Neural progenitor cell (in vitro differentiated cells): ENCODE measurements at regions not wholly inside any gene's neighbourhood (a gene's known extent, or its start where the extent isn't known, plus 50 kb on each side); places are given as distances from the start of the nearest gene placed in this dataset.

Experiments used
- DNase-seq: peaks from one replicate; pipeline ENCODE4 v3.0.0-alpha.2; 2016; ENCODE audit warnings: low spot score
- H2AFZ ChIP-seq: fragments of 200-600 bp; sonication (generic); replicated peaks from 2 replicates; pipeline ENCODE4 v1.6.1; 2016; ENCODE audit warnings: antibody characterized with exemption
- H3F3A ChIP-seq: fragments of 200-600 bp; sonication (generic); 2 replicates; pipeline ENCODE4 v1.6.1; 2016; ENCODE audit warnings: antibody characterized with exemption, low read depth
- H3K27ac ChIP-seq: fragments of 200-600 bp; sonication (generic); 2 replicates; pipeline ENCODE4 v1.5.1; 2016; ENCODE audit warnings: mild to moderate bottlenecking
- H3K27me3 ChIP-seq: fragments of 200-600 bp; sonication (generic); 2 replicates; pipeline ENCODE4 v1.6.1; 2016; ENCODE audit warnings: mild to moderate bottlenecking, moderate library complexity
- H3K36me3 ChIP-seq: fragments of 200-600 bp; sonication (generic); 2 replicates; pipeline ENCODE4 v1.5.1; 2016
- H3K4me1 ChIP-seq: fragments of 200-600 bp; sonication (generic); 2 replicates; pipeline ENCODE4 v1.6.1; 2016; ENCODE audit warnings: mixed run types
- H3K4me2 ChIP-seq: fragments of 200-600 bp; sonication (generic); 2 replicates; pipeline ENCODE4 v1.6.1; 2016
- H3K4me3 ChIP-seq: fragments of 200-600 bp; sonication (generic); 2 replicates; pipeline ENCODE4 v1.5.1; 2016
- H3K79me2 ChIP-seq: fragments of 200-600 bp; sonication (generic); 2 replicates; pipeline ENCODE4 v1.6.1; 2016; ENCODE audit warnings: low read depth
- H3K9ac ChIP-seq: fragments of 200-600 bp; sonication (generic); 2 replicates; pipeline ENCODE4 v1.6.1; 2016
- H3K9me3 ChIP-seq: fragments of 200-600 bp; sonication (generic); 2 replicates; pipeline ENCODE4 v1.5.1; 2016; ENCODE audit warnings: low read depth
- H4K20me1 ChIP-seq: fragments of 200-600 bp; sonication (generic); 2 replicates; pipeline ENCODE4 v1.6.1; 2016; ENCODE audit warnings: low read depth
- H3K27ac Mint-ChIP-seq: 3 replicates; pipeline ENCODE4 v1.8.0; 2021; ENCODE audit warnings: mixed read lengths
- H3K27me3 Mint-ChIP-seq: 2 replicates; pipeline ENCODE4 v1.8.0; 2022; ENCODE audit warnings: low read depth, mild to moderate bottlenecking, inconsistent platforms, moderate library complexity, mixed read lengths; ENCODE audit not compliant: insufficient read depth
- H3K36me3 Mint-ChIP-seq: 3 replicates; pipeline ENCODE4 v1.8.0; 2021; ENCODE audit warnings: mixed read lengths
- H3K4me1 Mint-ChIP-seq: 3 replicates; pipeline ENCODE4 v1.8.0; 2021; ENCODE audit warnings: mixed read lengths
- H3K4me3 Mint-ChIP-seq: 3 replicates; pipeline ENCODE4 v1.8.0; 2021; ENCODE audit warnings: mild to moderate bottlenecking, moderate library complexity, mixed read lengths
- H3K9me3 Mint-ChIP-seq: 3 replicates; pipeline ENCODE4 v1.8.0; 2020; ENCODE audit warnings: mixed read lengths
- EZH2 ChIP-seq: fragments of 200-600 bp; sonication (generic); IDR thresholded peaks from 2 replicates; pipeline ENCODE4 v1.6.1; 2017; ENCODE audit warnings: antibody characterized with exemption, mild to moderate bottlenecking, moderate library complexity
- EZH2phosphoT487 ChIP-seq: fragments of 200-600 bp; sonication (generic); IDR thresholded peaks from 2 replicates; pipeline ENCODE4 v1.6.1; 2017; ENCODE audit warnings: antibody characterized with exemption
- TF ChIP-seq, protein P1 (sequence below): fragments of 200-600 bp; sonication (generic); IDR thresholded peaks from 2 replicates; pipeline ENCODE4 v1.5.1; 2017; ENCODE audit warnings: antibody characterized with exemption, mild to moderate bottlenecking

DNA sequence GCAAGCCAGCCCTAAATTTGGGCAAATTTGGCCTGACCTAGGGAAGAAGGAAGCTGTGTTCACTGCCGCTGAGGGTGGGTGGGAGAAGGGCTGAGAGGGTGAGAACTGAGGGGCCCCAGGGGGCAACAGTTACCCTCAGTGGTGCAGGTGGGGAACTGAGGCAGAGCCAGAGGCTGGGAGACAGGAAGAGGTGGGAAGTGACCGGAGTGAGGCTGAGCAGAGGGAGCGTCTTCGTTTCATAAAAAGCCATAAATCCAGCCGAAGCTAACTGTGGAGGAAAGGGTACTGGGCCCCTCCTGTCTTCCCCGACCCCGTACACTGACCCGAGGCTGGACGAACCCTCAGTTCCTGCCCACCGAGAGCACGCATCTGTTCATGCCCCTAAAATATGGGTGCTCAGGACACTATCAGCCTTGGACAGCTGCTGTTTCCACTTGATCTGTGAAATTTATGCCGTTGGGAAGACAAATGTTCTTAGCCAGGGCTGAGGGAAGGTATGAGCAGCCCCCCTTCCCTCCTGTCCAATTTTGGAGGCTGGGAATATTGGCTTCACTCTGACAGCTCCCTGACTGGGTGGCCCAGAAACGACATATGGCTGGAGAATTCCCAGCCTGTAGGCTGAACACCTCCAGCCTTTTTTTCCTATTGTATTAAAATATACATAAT, 116.5 kb downstream of the KIF26A start:
- no peaks in the 10 kb centered on the region for H3K9me3 ChIP-seq
- H3K27me3 ChIP-seq: no peaks in the 10 kb centered on the region
- no peak overlapping the region for H3K27ac ChIP-seq
- Mint-ChIP-seq H3K27me3 (peaks cover 3% of the 10 kb centered on the region), H3K27ac (no peak overlapping the region), H3K9me3 (peaks cover 3% of the 10 kb centered on the region), H3K36me3 (no peaks in the 10 kb centered on the region), H3K4me3 (no peak overlapping the region), H3K4me1 (no peaks in the 10 kb centered on the region)
- no peak overlapping the region for H2AFZ ChIP-seq
- H3K4me3 ChIP-seq: no peak overlapping the region
- no peaks in the 10 kb centered on the region for H3K36me3 ChIP-seq
- H3K4me1 ChIP-seq: no peaks in the 10 kb centered on the region
- no peaks in the 10 kb centered on the region for H4K20me1 ChIP-seq
- no peak for DNase-seq
- no peak overlapping the region for H3K9ac ChIP-seq
- no peaks in the 10 kb centered on the region for H3K79me2 ChIP-seq
- no peaks in the 10 kb centered on the region for H3F3A ChIP-seq
- no peak overlapping the region for H3K4me2 ChIP-seq
- no peak for TF ChIP-seq EZH2
- TF ChIP-seq EZH2phosphoT487: no peak
- TF ChIP-seq, protein P1, sequence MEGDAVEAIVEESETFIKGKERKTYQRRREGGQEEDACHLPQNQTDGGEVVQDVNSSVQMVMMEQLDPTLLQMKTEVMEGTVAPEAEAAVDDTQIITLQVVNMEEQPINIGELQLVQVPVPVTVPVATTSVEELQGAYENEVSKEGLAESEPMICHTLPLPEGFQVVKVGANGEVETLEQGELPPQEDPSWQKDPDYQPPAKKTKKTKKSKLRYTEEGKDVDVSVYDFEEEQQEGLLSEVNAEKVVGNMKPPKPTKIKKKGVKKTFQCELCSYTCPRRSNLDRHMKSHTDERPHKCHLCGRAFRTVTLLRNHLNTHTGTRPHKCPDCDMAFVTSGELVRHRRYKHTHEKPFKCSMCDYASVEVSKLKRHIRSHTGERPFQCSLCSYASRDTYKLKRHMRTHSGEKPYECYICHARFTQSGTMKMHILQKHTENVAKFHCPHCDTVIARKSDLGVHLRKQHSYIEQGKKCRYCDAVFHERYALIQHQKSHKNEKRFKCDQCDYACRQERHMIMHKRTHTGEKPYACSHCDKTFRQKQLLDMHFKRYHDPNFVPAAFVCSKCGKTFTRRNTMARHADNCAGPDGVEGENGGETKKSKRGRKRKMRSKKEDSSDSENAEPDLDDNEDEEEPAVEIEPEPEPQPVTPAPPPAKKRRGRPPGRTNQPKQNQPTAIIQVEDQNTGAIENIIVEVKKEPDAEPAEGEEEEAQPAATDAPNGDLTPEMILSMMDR: no peak

DNA sequence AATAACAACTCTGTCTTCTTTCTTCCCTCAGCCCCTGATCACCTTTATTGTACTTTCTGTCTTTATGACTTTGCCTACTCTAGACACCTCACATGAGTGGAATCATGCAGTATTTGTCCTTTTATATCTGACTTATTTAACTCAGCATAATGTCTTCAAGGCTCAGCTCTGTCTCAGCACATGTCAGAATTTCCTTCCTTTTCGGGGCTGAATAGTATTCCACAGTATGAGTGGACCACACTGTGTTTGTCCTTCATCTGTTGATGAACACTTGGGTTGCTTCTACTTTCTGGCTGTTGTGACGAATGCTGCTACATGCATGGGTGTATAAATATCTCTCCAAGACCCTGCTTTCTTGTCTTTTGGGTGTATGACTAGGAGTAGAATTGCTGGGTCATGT, 117.6 kb downstream of the KIF26A start:
- no peak for TF ChIP-seq EZH2
- TF ChIP-seq, protein P1: no peak
- TF ChIP-seq EZH2phosphoT487: no peak
- no peak overlapping the region for H3K27ac ChIP-seq
- no peaks in the 10 kb centered on the region for H3K27me3 ChIP-seq
- no peaks in the 10 kb centered on the region for H3K79me2 ChIP-seq
- Mint-ChIP-seq H3K27ac (no peak overlapping the region), H3K9me3 (peaks cover 4% of the 10 kb centered on the region), H3K27me3 (peaks cover 3% of the 10 kb centered on the region), H3K4me3 (no peak overlapping the region), H3K36me3 (no peaks in the 10 kb centered on the region), H3K4me1 (no peaks in the 10 kb centered on the region)
- H3K4me2 ChIP-seq: no peak overlapping the region
- no peaks in the 10 kb centered on the region for H3K36me3 ChIP-seq
- no peaks in the 10 kb centered on the region for H3K9me3 ChIP-seq
- no peak overlapping the region for H2AFZ ChIP-seq
- no peaks in the 10 kb centered on the region for H3K4me1 ChIP-seq
- H3F3A ChIP-seq: no peaks in the 10 kb centered on the region
- no peak for DNase-seq
- no peak overlapping the region for H3K9ac ChIP-seq
- no peak overlapping the region for H3K4me3 ChIP-seq
- no peaks in the 10 kb centered on the region for H4K20me1 ChIP-seq

DNA sequence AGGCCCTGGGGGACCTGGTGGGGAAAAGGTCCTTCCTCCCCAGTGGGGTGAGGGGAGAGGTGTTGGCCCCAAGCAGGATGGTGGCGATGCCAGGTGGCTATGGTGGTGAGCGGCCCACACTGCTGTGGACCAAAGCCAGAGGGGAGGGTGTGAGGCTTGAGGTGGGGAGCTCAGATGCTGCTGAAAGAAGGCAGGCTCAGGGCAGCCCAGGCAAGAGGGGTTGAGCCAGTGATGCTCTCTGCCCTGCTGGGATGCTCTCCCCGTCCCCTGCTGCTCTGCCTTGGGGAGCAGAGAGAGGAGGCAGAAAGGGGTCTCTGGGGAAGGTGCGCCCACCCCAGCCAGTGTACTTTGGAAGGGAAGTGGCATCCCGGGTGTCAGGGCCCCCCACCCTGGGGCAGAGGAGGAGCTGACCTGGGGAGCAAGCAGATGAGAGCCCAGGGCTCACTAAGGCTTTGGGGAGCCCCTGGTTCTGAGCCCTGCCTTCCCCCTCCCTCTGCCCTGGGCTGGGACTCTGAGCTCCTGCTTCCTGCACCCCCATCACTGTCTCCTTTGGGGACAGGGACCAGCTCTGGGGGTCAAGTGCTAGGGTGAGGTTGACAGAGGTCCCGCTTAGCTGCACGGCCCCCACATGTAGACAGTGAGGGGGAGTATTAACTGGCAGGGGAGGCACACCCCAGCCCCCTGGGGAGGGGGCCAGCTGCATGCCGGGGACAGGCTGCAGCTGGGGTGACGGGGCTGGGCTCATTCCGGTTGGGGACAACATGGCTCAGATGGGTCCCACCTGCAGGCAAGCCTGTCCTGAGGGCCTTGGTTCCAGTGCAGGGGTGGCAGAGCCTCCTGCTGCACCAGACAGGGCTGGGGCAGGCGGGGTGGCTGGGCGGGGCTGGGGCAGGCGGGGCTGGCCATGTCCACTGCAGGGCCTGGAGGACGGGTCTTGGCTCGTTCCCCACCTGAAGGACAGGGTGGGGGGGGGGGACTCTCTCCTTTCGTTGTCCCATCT, 124.4 kb downstream of the KIF26A start:
- TF ChIP-seq EZH2phosphoT487 (no peak), EZH2 (no peak)
- TF ChIP-seq, protein P1: no peak
- Mint-ChIP-seq H3K4me1 (no peaks in the 10 kb centered on the region), H3K27ac (no peak overlapping the region), H3K9me3 (peaks cover 6% of the 10 kb centered on the region), H3K4me3 (no peak overlapping the region), H3K27me3 (peaks cover 5% of the 10 kb centered on the region), H3K36me3 (no peaks in the 10 kb centered on the region)
- Histone ChIP-seq H3F3A (no peaks in the 10 kb centered on the region), H3K4me3 (no peak overlapping the region), H3K4me2 (no peak overlapping the region), H3K4me1 (no peaks in the 10 kb centered on the region), H3K36me3 (no peaks in the 10 kb centered on the region), H3K27ac (no peak overlapping the region), H3K79me2 (no peaks in the 10 kb centered on the region), H3K27me3 (no peaks in the 10 kb centered on the region), H4K20me1 (no peaks in the 10 kb centered on the region), H3K9ac (no peak overlapping the region), H2AFZ (no peak overlapping the region), H3K9me3 (no peaks in the 10 kb centered on the region)
- DNase-seq: no peak
